ENCODE measurements at regions not wholly inside any gene's neighbourhood (a gene's known extent, or its start where the extent isn't known, plus 50 kb on each side); places are given as distances from the start of the nearest gene placed in this dataset.

GRCh38 chr3:105170423-105170822 is 196.3 kb upstream of the ALCAM start:
- no peak for DNase-seq (ENCODE audit: low read depth)
- no peak overlapping the region for H3K4me3 ChIP-seq (ENCODE audit: low read length)
- no peak for TF ChIP-seq CTCF (IDR thresholded peaks at IDR 0.05; ENCODE audit: insufficient read depth, low read depth, low read length, missing control alignments)

GRCh38 chr3:105174017-105174615 is 192.6 kb upstream of the ALCAM start:
- H3K4me3 ChIP-seq (ENCODE audit: low read length), result no peak overlapping the region
- no peak for DNase-seq (ENCODE audit: low read depth)
- TF ChIP-seq CTCF (IDR thresholded peaks at IDR 0.05; ENCODE audit: insufficient read depth, low read depth, low read length, missing control alignments), result no peak

GRCh38 chr3:105177576-105177975 is 189.1 kb upstream of the ALCAM start:
- DNase-seq (ENCODE audit: low read depth), result no peak

GRCh38 chr3:105187344-105187743 is 179.4 kb upstream of the ALCAM start:
- no peak for TF ChIP-seq CTCF (IDR thresholded peaks at IDR 0.05; ENCODE audit: insufficient read depth, low read depth, low read length, missing control alignments)
- peak; percentile 16 for DNase-seq (ENCODE audit: low read depth)
- no peak overlapping the region for H3K4me3 ChIP-seq (ENCODE audit: low read length)

More at GRCh38 chr3:105177576-105177975, 189.1 kb upstream of the ALCAM start:
- H3K4me3 ChIP-seq (ENCODE audit: low read length), result no peak overlapping the region
- no peak for TF ChIP-seq CTCF (IDR thresholded peaks at IDR 0.05; ENCODE audit: insufficient read depth, low read depth, low read length, missing control alignments)

- peak; percentile 57 for DNase-seq (ENCODE audit: low read depth)
- no peak for TF ChIP-seq CTCF (IDR thresholded peaks at IDR 0.05; ENCODE audit: insufficient read depth, low read depth, low read length, missing control alignments)
- no peak overlapping the region for H3K4me3 ChIP-seq (ENCODE audit: low read length)
These were observed 171.4 kb upstream of the ALCAM start for GRCh38 chr3:105195260-105195659.

GRCh38 chr3:105197863-105198262 is 168.8 kb upstream of the ALCAM start:
- TF ChIP-seq CTCF (IDR thresholded peaks at IDR 0.05; ENCODE audit: insufficient read depth, low read depth, low read length, missing control alignments), result no peak
- no peak overlapping the region for H3K4me3 ChIP-seq (ENCODE audit: low read length)
- DNase-seq (ENCODE audit: low read depth), result no peak

GRCh38 chr3:105199217-105199616 is 167.5 kb upstream of the ALCAM start:
- no peak for DNase-seq (ENCODE audit: low read depth)
- no peak overlapping the region for H3K4me3 ChIP-seq (ENCODE audit: low read length)
- no peak for TF ChIP-seq CTCF (IDR thresholded peaks at IDR 0.05; ENCODE audit: insufficient read depth, low read depth, low read length, missing control alignments)
